ENCODE measurements at regions not wholly inside any gene's neighbourhood (a gene's known extent, or its start where the extent isn't known, plus 50 kb on each side); places are given as distances from the start of the nearest gene placed in this dataset.

- in situ Hi-C loops (cut with MboI; ENCODE audit: low sequenced_read_pairs in 4 of 4): no loop called here
- Histone ChIP-seq H3K9me3 (no peaks in the 10 kb centered on the region), H3K4me3 (no peak overlapping the region), H3K4me1 (no peaks in the 10 kb centered on the region), H3K36me3 (no peaks in the 10 kb centered on the region), H3K27me3 (no peaks in the 10 kb centered on the region), H3K27ac (no peak overlapping the region)
- no peak for ATAC-seq
- DNase-seq: no peak
- TF ChIP-seq POLR2A (IDR thresholded peaks at IDR 0.05) (no peak), CTCF (IDR thresholded peaks at IDR 0.05 in 4 of 5, conservative IDR thresholded peaks at IDR 0.05 in 1 of 5) (no peak)
- intact Hi-C loops (cut with DNase I; ENCODE audit: low total_unique reads): no loop called here
Measured at GRCh38 chr5:104223885-104224773, 661.5 kb upstream of the NUDT12 start.

GRCh38 chr5:104218200-104218599 is 655.6 kb upstream of the NUDT12 start:
- no peak for ATAC-seq
- intact Hi-C loops (cut with DNase I; ENCODE audit: low total_unique reads) (no loop called here), in situ Hi-C loops (cut with MboI; ENCODE audit: low sequenced_read_pairs in 4 of 4) (no loop called here)
- TF ChIP-seq POLR2A (IDR thresholded peaks at IDR 0.05) (no peak), CTCF (IDR thresholded peaks at IDR 0.05 in 4 of 5, conservative IDR thresholded peaks at IDR 0.05 in 1 of 5) (no peak)
- H3K36me3 ChIP-seq: no peaks in the 10 kb centered on the region
- H3K27ac ChIP-seq: no peak overlapping the region
- H3K4me3 ChIP-seq: no peak overlapping the region
- H3K4me1 ChIP-seq: no peaks in the 10 kb centered on the region
- H3K9me3 ChIP-seq: no peaks in the 10 kb centered on the region
- no peak for DNase-seq
- no peaks in the 10 kb centered on the region for H3K27me3 ChIP-seq

- Histone ChIP-seq H3K4me1 (no peaks in the 10 kb centered on the region), H3K36me3 (no peaks in the 10 kb centered on the region), H3K9me3 (no peaks in the 10 kb centered on the region), H3K4me3 (no peak overlapping the region), H3K27ac (no peak overlapping the region), H3K27me3 (no peaks in the 10 kb centered on the region)
- no peak for ATAC-seq
- in situ Hi-C loops (cut with MboI; ENCODE audit: low sequenced_read_pairs in 4 of 4) (no loop called here), intact Hi-C loops (cut with DNase I; ENCODE audit: low total_unique reads) (no loop called here)
- no peak for DNase-seq
- TF ChIP-seq CTCF (IDR thresholded peaks at IDR 0.05 in 4 of 5, conservative IDR thresholded peaks at IDR 0.05 in 1 of 5): no peak
Measured at GRCh38 chr5:104213216-104213615, 650.6 kb upstream of the NUDT12 start.

GRCh38 chr5:104199771-104200170 is 637.2 kb upstream of the NUDT12 start:
- ATAC-seq: no peak
- Histone ChIP-seq H3K9me3 (no peaks in the 10 kb centered on the region), H3K4me3 (no peak overlapping the region), H3K36me3 (no peaks in the 10 kb centered on the region), H3K4me1 (no peaks in the 10 kb centered on the region), H3K27ac (no peak overlapping the region), H3K27me3 (no peaks in the 10 kb centered on the region)
- in situ Hi-C loops (cut with MboI; ENCODE audit: low sequenced_read_pairs in 4 of 4): loop anchor here (25.0 kb wide), 1 partner anchor 612 kb away; no protein-coding TSS in a partner anchor
- TF ChIP-seq CTCF (IDR thresholded peaks at IDR 0.05 in 4 of 5, conservative IDR thresholded peaks at IDR 0.05 in 1 of 5) (no peak), POLR2A (IDR thresholded peaks at IDR 0.05) (no peak)
- intact Hi-C loops (cut with DNase I; ENCODE audit: low total_unique reads): no loop called here
- DNase-seq: no peak
